ENCODE measurements at regions not wholly inside any gene's neighbourhood (a gene's known extent, or its start where the extent isn't known, plus 50 kb on each side); places are given as distances from the start of the nearest gene placed in this dataset.
A peak's percentile ranks its signal among the peaks of the same experiment; 100 is the strongest.
"Not testable (repeated sequence)": the region's sequence is repeated elsewhere in the genome, so short reads cannot be mapped to it uniquely, and the experiment has no call there.

DNA sequence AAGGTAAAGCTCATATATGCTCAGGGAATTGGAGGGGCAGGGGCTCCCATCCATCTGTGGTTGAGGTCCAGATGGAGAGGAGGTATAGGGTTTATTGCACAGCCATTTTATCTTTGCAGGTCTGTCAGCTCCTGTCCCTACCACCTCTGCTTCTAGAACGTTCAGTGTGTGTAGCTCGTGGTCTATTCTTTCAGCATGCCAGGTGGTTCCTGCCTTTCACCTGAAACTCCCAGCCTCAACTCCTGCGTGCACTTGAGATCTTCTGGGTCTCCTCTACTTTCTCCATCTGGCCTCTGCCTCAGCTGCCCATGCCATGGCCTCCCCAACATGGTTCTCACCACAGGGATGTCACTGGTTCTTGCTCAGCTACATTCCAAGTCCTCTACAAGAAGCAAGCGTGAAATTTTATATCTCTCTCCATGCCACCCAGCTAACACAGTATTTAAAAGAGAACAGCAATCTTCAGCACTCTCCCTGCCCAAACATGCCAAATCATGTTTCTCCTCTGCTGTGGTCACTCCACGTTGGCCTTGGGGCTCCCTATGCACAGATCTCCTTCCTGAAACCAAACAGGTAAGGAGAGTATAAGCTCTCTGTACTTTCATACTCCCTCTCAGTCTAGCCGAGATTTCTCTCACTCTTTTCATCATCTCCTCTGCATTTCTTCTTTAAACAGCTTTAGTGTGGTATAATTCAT lies 157.8 kb upstream of the TRPC6 start:
- no peak for DNase-seq (ENCODE audit: low read depth)

DNA sequence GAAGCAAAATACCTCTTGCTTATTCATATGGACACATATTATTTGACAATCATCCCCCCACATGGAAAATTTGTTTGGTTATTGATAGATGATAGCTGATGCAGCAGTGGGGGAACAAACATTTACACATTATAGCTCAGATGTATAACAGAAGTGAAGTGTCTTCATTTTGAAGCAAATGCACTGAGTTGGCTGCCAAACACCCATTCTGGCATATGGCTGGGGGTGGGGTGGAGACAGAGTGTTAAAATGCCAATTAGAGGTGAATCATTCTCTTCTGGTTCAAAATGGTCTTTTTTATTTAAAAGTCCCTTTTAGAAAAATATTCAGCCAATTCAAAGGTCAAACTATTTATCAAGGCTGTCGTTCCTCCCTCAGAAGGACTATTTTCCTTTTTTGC lies 157.3 kb upstream of the TRPC6 start:
- DNase-seq (ENCODE audit: low read depth) = no peak

DNA sequence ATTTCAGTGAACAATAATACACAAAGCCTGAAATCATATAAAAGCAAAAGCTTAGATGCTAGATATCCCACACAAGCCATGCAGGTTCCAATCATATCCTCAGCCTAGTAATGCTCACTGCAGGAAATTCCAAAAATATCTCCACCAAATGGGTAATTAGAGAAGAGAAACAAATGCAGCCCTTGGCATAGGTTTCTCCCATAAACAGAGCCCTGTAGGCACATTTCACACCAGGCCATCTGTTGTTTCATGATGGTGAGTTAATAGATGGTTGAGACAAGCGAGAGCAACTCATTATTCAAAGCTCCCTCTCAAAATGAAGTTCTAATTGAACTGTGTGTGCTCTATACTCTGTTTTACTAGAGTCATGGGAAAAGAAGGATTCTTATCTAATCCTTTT lies 154.6 kb upstream of the TRPC6 start:
- DNase-seq (ENCODE audit: low read depth) = peak; percentile 69

DNA sequence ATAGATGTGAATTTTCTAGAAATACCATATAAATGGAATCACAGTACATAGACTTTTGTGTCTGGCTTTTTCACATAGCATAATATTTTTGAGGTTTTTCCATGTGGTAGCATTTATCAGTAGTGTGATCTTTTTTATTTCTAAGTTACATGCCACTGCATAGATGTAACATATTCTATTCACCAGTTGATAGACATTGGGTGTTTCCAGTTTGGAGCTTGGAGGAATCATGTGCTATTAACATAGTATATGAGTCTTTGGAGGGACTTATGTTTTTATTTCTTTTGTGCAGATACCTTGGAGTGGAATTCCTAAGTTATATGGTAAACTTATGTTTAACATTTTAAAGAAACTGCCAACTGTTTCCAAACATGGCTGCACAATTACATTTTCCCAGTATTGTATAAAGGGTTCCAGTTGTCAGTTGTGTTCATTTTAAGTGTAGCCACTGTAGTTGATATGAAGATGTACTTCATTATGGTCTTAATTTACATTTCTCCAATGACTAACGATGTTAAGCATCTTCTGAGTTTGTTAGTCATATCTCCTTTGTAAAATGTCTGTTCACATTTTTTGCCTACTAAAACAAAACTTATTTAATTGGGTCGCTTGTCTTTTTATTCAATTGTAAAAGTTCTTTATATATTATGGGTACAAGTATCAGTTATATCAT lies 145.7 kb upstream of the TRPC6 start:
- no peak for DNase-seq (ENCODE audit: low read depth)

DNA sequence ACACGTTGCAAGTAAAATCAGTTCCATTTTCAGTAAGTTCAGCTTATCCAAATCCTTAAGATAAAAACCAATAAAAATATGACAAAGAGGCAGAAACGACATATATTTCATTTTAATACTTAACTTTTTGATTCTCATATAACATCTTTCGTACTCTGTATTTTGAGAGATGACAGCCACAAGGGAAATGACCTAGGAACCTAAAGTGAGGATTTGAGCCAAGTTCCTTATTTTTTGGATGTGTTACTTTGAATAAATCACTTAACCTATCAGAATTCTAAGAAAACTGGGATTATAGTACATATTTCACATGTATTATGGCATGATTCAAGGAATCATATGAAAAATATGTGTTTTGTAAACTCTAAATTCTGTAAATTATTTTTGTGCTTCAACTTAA lies 143.6 kb upstream of the TRPC6 start:
- DNase-seq (ENCODE audit: low read depth) = no peak

DNA sequence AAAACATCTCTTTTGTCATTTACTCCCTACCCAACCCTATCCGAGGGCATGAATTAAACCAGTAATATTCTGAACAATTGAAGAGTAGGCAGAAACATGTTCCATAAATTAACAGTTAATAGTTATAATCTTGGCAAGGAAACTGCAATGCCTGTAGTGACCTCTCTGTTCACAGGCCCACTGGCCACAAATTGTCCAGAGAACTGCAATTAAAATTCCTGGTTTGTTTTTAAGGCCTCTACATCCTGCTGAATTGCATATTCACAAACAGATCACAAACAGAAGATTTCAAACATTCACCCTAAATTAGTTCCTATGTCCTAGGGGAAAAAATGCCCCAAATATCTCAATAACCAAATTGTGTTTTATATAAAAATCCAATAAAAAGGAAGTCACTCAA lies 143.2 kb upstream of the TRPC6 start:
- DNase-seq (ENCODE audit: low read depth) = peak; percentile 29

DNA sequence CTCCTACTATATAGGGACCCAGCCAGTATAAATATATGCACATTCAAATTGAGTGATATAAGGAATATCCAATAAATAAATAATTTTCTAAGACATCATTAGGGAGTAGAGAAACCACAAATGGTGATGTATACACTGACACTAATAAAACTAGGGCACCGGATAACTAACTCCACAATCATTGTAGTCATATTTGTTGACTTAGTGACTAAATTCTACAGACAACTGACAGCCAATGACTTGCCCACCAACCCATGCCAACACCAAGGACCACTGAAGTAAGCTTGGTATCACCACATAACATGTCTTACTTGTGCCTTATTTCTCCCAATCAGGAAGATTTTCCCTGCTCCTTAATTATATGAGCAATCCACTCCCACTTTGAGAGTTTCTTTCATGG lies 139.6 kb upstream of the TRPC6 start:
- DNase-seq (ENCODE audit: low read depth) = no peak

DNA sequence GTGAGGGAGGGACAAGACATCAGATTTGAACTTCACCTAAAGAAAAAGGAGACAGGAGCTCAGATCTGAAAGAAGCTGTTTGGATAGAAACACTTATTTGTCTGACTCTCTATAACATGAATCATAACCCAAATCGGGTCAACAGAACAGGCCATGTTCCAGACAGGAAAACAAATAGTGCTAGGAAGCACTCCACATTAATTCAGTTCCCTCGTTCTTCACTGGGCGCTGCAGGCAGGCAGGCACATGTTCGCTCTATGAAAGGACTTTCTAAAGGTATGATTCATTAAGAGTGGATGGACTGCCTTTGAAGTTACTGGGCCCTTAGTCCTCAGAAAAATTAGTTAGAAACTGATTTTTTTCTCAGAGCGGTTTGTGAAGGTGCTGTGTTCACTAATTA lies 137.5 kb upstream of the TRPC6 start:
- no peak for DNase-seq (ENCODE audit: low read depth)

DNA sequence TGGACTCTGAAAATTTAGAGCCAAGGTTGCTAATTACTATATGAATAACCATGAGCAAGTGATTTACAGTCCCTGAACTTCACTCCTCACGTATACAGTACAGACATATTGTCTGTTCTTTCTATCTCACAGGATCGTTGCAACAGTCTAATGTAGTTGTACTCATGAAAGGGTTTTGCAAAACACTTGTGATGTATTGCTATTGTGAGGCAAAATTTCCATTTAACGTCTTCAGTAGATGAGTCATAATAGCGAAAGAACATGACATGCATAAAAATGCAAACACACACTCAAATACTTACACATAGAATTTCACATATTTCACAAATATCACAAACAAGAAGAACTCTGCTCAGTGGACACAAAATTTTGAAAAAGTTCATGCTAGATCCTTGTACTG lies 134.6 kb upstream of the TRPC6 start:
- no peak for DNase-seq (ENCODE audit: low read depth)

DNA sequence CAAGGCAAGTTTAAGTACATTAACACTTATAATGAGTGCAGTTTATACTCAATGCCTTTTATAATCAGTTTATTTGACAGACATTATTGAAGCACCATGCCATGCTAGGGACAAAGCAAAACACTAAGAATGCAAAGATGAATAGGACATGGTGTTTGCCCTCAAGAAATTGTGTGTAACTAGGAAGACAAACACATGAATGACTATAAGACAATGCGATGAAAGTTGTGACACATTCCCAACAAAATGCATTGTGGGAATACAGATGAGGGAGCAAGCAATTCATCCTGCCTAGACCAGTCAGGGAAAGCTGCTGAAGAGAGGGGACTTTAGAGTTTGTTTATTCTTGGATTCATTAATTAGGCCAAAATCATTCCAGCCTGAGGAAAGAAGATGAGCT lies 133.8 kb upstream of the TRPC6 start:
- no peak for DNase-seq (ENCODE audit: low read depth)

DNA sequence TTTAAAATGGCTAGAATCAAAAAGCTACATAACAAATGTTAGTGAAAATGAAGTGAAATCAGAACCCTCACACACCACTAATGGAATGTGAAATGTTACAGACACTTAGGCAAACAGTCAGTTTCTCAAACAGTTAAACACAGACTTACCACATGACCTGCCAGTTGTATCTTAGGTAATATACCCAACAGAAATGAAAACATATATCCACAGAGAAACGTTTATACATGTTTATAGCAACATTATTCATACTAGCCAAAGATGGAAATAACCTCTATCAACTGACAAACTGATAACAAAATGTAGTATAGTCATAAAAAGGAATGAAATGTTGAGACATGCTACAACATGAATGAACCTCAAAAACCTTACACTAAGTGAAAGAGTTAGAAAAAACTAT lies 131.5 kb upstream of the TRPC6 start:
- no peak for DNase-seq (ENCODE audit: low read depth)

DNA sequence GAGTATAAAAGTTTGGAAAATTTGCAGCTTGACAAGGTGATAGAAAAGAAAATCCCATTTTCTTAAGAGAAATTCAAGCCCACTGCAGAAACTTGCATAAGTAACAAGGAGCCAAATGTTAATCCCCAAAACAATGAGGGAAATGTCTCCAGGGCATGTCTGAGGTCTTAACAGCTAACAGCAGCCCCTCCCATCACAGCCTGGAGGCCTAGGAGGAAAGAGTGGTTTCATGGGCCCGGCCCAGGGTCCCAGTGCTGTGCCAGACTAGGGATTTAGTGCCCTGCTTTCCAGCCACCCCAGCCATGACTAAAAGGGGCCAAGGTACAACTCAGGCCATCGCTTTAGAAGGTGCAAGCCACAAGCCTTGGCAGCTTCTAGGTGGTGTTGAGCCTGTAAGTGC lies 123.7 kb upstream of the TRPC6 start:
- DNase-seq (ENCODE audit: low read depth) = no peak

DNA sequence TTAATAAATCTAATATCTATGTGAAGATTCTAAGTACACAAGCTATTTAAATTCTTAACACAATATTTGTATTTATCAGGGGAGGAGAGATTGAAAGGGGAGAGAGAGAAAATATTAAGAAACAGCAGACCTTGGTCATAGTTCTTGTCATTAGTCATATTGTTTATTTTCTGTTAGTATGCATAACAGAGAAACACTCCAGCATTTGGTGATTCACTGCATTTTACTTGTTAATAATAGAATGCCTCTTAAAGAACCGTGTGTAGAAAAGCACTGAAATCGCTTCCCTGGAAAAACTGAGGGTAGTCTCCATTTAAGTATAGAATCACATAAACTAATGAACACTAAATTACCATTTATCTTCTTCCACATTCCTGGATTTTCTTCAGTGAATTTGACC lies 122.7 kb upstream of the TRPC6 start:
- DNase-seq (ENCODE audit: low read depth) = peak; percentile 60

DNA sequence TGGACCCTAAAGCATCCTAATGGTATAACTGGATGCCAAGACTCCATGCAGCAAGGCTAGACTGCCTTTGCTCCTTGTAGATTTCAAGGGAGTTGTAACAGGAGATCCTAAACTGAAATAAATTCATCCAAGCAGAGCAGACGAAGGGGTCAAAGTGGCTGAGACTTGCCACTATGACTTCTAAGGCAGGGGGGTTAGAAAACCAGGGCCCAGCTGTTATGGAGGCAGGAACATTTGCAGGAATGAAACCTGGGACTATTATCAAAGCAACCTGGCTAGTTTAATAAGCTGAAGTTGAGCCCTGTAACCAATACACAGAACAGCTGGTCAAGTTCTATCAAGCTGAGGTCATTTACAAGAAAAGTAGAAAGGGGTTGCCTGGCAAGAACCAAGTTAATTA lies 122.2 kb upstream of the TRPC6 start:
- no peak for DNase-seq (ENCODE audit: low read depth)

DNA sequence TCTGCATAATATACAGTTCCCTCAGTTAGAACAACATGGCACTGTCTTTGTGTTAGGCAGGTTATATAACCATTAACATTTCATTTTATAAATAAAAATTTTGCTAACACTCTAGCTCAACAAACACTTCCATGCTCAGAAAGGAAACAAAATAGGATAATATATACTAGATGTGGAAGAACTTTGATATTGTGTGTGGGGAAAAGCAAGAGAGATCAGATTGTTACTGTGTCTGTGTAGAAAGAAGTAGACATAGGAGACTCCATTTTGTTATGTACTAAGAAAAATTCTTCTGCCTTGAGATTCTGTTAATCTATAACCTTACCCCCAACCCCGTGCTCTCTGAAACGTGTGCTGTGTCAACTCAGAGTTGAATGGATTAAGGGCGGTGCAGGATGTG lies 111.1 kb upstream of the TRPC6 start:
- not testable (repeated sequence) for DNase-seq (ENCODE audit: low read depth)

DNA sequence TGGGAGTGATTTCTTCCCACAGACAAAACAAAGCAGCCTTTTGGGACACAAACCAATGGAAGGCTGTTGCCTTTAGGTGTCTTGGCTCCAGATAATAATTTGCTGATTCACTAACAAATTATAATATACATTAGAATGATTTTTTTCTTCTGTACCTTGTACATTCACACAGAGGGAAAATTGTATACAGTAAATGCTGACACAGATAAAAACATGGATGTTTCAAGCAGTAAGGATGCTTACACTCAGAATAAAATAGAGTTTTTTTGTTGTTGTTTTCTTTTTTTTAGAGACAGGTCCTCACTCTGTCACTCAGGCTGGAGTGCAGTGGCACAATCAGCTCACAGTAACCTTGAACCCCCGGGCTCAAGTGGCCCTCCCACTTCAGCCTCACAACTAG lies 109.2 kb upstream of the TRPC6 start:
- DNase-seq (ENCODE audit: low read depth) = no peak

DNA sequence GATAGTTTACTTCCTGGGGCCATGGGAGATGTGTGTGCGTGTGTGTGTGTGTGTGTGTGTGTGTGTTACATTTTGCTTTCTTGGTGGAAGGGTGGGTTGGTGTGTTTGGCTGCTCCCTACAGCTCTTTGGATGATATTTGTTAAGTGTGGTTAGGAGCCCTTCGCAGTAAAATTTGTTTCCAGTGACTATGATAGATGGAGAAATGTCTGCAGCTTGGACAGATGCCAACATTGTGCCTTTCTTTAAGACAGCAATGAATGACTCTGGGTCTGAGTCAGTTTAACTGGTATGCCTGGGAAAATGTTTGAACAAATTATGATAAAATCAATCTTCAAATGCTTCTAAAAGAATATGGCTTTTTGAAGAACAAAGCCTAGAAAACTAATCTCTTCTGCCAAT lies 102.7 kb upstream of the TRPC6 start:
- DNase-seq (ENCODE audit: low read depth) = peak; percentile 91

DNA sequence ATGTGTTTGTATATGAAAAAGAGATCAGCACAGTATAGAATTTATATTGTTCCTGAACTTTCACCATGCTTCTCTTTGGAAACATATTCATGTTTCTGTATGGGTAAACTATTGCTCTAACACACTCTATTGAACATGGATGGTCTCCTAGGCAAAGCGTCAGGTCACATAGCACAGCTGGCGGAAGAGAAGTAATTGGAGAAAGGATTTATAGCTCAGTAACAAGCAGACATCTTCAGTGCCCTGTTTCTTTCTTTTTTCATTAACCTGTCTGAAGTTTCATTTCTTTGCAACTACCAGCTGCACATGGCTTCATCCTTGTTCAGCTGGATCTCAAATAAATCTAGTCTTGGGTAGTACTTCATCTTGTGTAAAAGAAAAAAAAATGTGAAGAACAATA lies 84.4 kb upstream of the TRPC6 start:
- DNase-seq (ENCODE audit: low read depth) = no peak

DNA sequence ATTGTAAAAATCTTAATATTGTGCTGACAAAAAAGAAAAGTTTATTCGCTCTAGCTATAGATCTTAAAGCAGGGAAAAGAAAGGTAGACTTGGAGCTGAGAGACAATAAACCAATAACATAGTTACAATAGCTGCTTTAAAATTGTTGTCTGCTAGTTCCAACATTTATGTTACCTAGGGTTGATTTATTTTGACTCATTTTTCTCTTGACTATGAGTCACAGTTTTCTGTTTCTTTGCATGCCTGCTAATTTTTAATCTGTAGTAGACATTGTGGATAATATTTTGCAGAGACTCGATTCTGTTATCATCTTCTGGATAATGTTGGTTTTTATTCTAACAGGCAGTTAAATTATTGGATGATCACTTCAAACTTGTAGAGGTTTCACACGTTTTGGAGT lies 83.1 kb upstream of the TRPC6 start:
- DNase-seq (ENCODE audit: low read depth) = no peak

DNA sequence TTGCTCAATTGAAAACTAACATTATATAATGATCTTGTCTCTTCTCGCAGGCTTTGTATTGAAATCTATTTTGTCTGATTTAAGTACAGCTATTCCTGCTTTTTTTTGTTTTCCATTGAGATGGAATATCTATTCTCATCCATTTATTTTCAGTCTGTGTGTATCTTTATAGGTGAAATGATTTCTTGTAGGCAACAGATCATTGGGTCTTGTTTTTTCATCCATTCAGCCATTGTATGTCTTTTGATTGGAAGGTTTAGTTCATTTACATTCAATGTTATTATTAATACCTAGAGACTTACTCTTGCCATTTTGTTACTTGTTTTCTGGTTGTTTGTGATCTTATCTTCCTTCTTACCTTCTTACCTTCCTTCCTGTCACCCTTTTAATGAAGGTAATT lies 77.8 kb upstream of the TRPC6 start:
- DNase-seq (ENCODE audit: low read depth) = no peak
